ENCODE measurements at regions not wholly inside any gene's neighbourhood (a gene's known extent, or its start where the extent isn't known, plus 50 kb on each side); places are given as distances from the start of the nearest gene placed in this dataset.

DNA sequence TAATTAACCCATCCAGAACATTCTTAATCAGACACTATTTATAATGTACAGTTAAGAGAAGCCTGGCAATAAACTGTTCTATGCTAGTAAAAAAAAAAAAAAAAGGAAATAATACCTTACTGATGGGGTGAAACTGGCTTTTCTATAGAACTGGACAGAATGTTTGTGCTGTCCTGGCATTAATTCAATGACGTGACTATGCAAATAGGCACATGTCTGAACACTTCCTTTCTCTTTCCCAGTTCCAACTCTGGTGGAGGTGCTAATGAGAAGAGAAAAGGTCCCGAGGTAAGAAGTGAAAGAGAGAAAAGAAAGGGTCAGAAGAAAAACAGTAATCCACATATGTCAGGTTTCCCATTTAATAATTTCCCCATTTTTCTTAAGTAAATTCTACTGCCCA lies 508.4 kb downstream of the ZEB2 start:
- Histone ChIP-seq H3K9me1 (ENCODE audit: control insufficient read depth, insufficient read depth, low read length) (no peaks in the 10 kb centered on the region), H4K20me1 (replicated peaks; ENCODE audit: control insufficient read depth, insufficient read depth, low read length) (no peaks in the 10 kb centered on the region), H3K4me3 (no peak overlapping the region), H3K9me3 (replicated peaks; ENCODE audit: control insufficient read depth, insufficient read depth, low read depth, low read length) (no peaks in the 10 kb centered on the region), H3K4me1 (replicated peaks in 1 of 2; ENCODE audit: control insufficient read depth in 2 of 2, insufficient read depth in 2 of 2, low read length in 2 of 2) (no peaks in the 10 kb centered on the region), H3K27me3 (ENCODE audit: control insufficient read depth in 2 of 2, insufficient read depth in 2 of 2, low read length in 2 of 2) (no peaks in the 10 kb centered on the region), H3K79me2 (ENCODE audit: control insufficient read depth, insufficient read depth, low read length) (no peaks in the 10 kb centered on the region), H2AFZ (ENCODE audit: low read depth, low read length) (0 out of 2 replicates have a peak overlapping the region, but pooled peaks have one; percentile 44), H3K4me2 (ENCODE audit: insufficient read depth, low read length) (no peak overlapping the region), H3K9ac (ENCODE audit: insufficient read depth in 1 of 2, low read depth in 2 of 2, low read length in 2 of 2) (no peak overlapping the region), H3K36me3 (ENCODE audit: control insufficient read depth, insufficient read depth, low read length) (no peaks in the 10 kb centered on the region), H3K27ac (ENCODE audit: extremely low read depth, low read depth, low read length) (no peak overlapping the region)
- WGBS (ENCODE audit: insufficient coverage, low coverage, missing lambda C conversion rate): 27% methylated on average over 2 of the region's 2 CpGs
- POLR2A ChIA-PET: interaction anchor here (0.6 kb wide), 1 partner anchor 327 kb away, joined by 3 read pairs; no protein-coding TSS in a partner anchor
- TF ChIP-seq HES1 (IDR thresholded peaks at IDR 0.05; ENCODE audit: low read depth) (no peak), CHD4 (IDR thresholded peaks at IDR 0.05; ENCODE audit: insufficient read depth, insufficient replicate concordance, low read depth, low read length, poor library complexity, severe bottlenecking) (no peak), TGIF2 (CRISPR knock-in tag; IDR thresholded peaks at IDR 0.05) (no peak), ZNF316 (IDR thresholded peaks at IDR 0.05) (0 out of 2 replicates have a peak, but pooled peaks have one; percentile 16), ZNF780A (CRISPR knock-in tag; IDR thresholded peaks at IDR 0.05) (no peak)
- TF ChIP-seq, protein P1, sequence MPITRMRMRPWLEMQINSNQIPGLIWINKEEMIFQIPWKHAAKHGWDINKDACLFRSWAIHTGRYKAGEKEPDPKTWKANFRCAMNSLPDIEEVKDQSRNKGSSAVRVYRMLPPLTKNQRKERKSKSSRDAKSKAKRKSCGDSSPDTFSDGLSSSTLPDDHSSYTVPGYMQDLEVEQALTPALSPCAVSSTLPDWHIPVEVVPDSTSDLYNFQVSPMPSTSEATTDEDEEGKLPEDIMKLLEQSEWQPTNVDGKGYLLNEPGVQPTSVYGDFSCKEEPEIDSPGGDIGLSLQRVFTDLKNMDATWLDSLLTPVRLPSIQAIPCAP (CRISPR knock-in tag; IDR thresholded peaks at IDR 0.05; ENCODE audit: borderline replicate concordance): no peak
- DNase-seq (ENCODE audit: extremely low read depth in 1 of 4, low spot score in 3 of 4): no peak
- CTCF ChIA-PET (ENCODE audit: low intra/inter-chr PET ratio): no interaction called here
- intact Hi-C loops (cut with micrococcal nuclease) (no loop called here), in situ Hi-C loops (cut with MboI) (no loop called here)
- BruUV-seq (replicated peaks): no TSS peak
- FAIRE-seq: no peak
- ATAC-seq: no peak
